Mucosa of descending colon (tissue), 3 donors: ENCODE measurements at regions not wholly inside any gene's neighbourhood (a gene's known extent, or its start where the extent isn't known, plus 50 kb on each side); places are given as distances from the start of the nearest gene placed in this dataset.

Source experiments
- ATAC-seq: fragments of 200-7000 bp; cut with Tn5 transposase; one replicate; pipeline ENCODE4 v1.9.1; 2020; ENCODE audit warnings: mild to moderate bottlenecking, moderate library complexity
- DNase-seq, 3 donors: peaks; one replicate each; pipeline ENCODE4 v3.0.0-alpha.2; 2020
- H3K36me3 ChIP-seq: fragments of 200-600 bp; one replicate; pipeline ENCODE4 v1.8.0; 2021; ENCODE audit warnings: low read depth, mild to moderate bottlenecking
- H3K4me1 ChIP-seq: fragments of 200-600 bp; one replicate; pipeline ENCODE4 v1.8.0; 2021; ENCODE audit warnings: low read depth, mild to moderate bottlenecking
- H3K4me3 ChIP-seq: fragments of 200-600 bp; one replicate; pipeline ENCODE4 v1.8.0; 2021; ENCODE audit warnings: mild to moderate bottlenecking
- H3K9me3 ChIP-seq: fragments of 200-600 bp; one replicate; pipeline ENCODE4 v1.8.0; 2021; ENCODE audit warnings: mild to moderate bottlenecking
- CTCF ChIP-seq: fragments of 200-600 bp; IDR thresholded peaks from one replicate; pipeline ENCODE4 v1.8.0; 2022; ENCODE audit warnings: antibody characterized with exemption, mild to moderate bottlenecking
- intact Hi-C, 2 donors: fragments of 100-400 bp; cut with DNase I in 1 of 2; cut with micrococcal nuclease in 1 of 2; formaldehyde crosslinking; loops; one replicate each; pipeline versions ENCODE4 v1.11.0 to v1.11.1; 2022; cut with DNase I, micrococcal nuclease
- donor health status: DM: no; HTN: no; CAD: no; lungs with moderate emphysema.
- donor health status: DM: no; HTN: no; CAD: no.
- donor health status: DM: no; HTN: yes; CAD: no.

GRCh38 chr2:221285148-221285547 lies 287.0 kb downstream of the EPHA4 start:
- no peaks in the 10 kb centered on the region for H3K9me3 ChIP-seq
- no peaks in the 10 kb centered on the region for H3K36me3 ChIP-seq
- no peaks in the 10 kb centered on the region for H3K4me1 ChIP-seq
- TF ChIP-seq CTCF: no peak
- ATAC-seq: no peak
- H3K4me3 ChIP-seq: no peak overlapping the region
- DNase-seq: no peak
- intact Hi-C loops: no loop called here

GRCh38 chr2:221286406-221286805 lies 285.7 kb downstream of the EPHA4 start:
- Histone ChIP-seq H3K9me3 (no peaks in the 10 kb centered on the region), H3K4me1 (no peaks in the 10 kb centered on the region), H3K4me3 (no peak overlapping the region), H3K36me3 (no peaks in the 10 kb centered on the region)
- TF ChIP-seq CTCF: no peak
- DNase-seq (no peak), ATAC-seq (no peak)
- intact Hi-C loops: no loop called here

DNA sequence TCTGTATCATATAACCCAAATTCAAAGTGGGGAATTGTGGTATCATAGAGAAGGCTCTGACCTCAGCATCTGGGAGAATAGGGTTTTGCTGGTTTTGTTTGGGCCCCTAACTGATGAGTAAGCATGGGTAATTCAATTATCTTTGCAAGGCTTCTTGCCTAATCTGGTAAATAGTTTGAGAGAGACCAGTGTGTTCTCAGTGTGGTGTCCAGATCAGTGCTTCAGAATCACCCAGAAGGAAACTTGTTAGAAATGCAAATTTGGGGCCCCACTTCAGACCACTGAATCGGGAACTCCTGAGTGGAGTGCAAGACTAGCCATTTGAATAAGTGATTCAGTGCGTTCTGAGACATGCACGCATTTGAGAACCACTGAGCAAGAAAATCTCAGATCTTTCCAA lies 282.7 kb downstream of the EPHA4 start:
- Histone ChIP-seq H3K36me3 (no peaks in the 10 kb centered on the region), H3K4me3 (no peak overlapping the region), H3K9me3 (no peaks in the 10 kb centered on the region), H3K4me1 (no peaks in the 10 kb centered on the region)
- no peak for TF ChIP-seq CTCF
- no peak for DNase-seq
- ATAC-seq: no peak
- intact Hi-C loops: no loop called here

DNA sequence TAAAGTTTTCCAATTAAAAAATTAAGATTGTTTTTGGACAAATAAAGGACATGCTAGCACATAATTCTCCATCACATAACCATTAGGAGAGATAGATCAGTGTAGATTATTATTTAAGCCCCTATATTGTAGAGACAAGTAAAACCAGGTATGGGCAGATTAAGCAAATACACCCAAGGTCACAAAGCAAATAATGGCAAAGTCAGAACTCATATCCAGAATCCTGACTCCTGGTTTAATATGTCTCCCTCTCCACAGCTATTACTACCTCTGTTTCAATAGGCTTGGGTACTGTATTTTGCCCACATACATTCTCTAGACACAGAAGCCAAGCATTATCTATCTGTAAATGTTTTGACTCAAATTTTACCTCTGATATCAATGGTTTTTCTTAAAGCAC lies 282.3 kb downstream of the EPHA4 start:
- no peak for TF ChIP-seq CTCF
- Histone ChIP-seq H3K9me3 (no peaks in the 10 kb centered on the region), H3K4me3 (no peak overlapping the region), H3K4me1 (no peaks in the 10 kb centered on the region), H3K36me3 (no peaks in the 10 kb centered on the region)
- no peak for ATAC-seq
- intact Hi-C loops: no loop called here
- DNase-seq: no peak

DNA sequence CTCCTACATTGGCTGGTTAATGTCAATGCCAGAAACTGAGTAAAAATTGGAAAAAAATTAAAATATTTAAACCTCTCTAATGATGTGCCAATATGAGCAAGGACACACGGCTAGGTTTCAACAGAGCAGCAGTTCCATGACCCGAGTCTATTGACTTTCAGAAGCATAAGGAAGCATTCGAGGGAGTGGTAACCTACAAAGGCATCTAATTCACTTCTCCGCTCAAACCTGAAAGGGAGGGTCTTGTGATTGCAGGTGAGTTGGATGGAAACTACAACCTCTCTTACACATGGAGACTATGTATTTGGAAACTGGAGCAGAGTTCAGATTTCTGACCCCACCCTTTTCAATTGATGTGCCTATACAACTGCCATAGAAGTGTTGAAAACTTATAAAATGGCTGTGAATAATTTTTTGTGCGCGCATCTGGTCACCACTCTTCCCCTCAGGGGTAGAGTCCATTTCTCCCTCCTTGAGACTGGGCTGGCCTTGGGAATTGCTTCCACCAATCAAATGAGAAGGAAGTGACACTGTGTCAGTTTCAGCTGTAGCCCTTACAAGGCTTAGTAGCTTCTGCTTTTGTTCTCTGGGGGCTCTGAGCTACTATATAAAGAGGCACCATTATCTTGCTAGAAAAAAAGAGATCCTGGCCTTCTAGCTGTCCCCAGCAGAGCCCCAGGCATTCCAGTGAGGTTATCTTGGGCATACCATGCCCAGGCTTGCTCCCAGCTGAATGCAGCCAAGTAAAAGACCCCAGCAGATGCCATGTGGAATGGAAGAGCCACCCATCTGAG lies 278.0 kb downstream of the EPHA4 start:
- intact Hi-C loops: no loop called here
- Histone ChIP-seq H3K4me3 (no peak overlapping the region), H3K4me1 (no peaks in the 10 kb centered on the region), H3K36me3 (no peaks in the 10 kb centered on the region), H3K9me3 (no peaks in the 10 kb centered on the region)
- peak in 1 of 3 donors; percentile 24 for DNase-seq
- ATAC-seq: peak; percentile 89
- TF ChIP-seq CTCF: no peak
